BLaER1 treated with 17β-estradiol and CSF1 and Interleukin-3, amounts not matched to agents 10 nM and 100 nM (cell line): ENCODE measurements at regions not wholly inside any gene's neighbourhood (a gene's known extent, or its start where the extent isn't known, plus 50 kb on each side); places are given as distances from the start of the nearest gene placed in this dataset.

Experiments
- H3K27ac ChIP-seq, 11 experiments: shearing (Covaris generic); formaldehyde crosslinking; 2 replicates each; pipeline ENCODE4 v1.8.1; 2022
- H3K27me3 ChIP-seq, 11 experiments: shearing (Covaris generic); formaldehyde crosslinking; 2 replicates each; pipeline ENCODE4 v1.8.1; 2022
- H3K36me3 ChIP-seq, 11 experiments: shearing (Covaris generic); formaldehyde crosslinking; 2 replicates each; pipeline ENCODE4 v1.8.1; 2022
- H3K4me1 ChIP-seq, 10 experiments: shearing (Covaris generic); formaldehyde crosslinking; 2 replicates each; pipeline ENCODE4 v1.8.1; 2022
- H3K4me2 ChIP-seq, 11 experiments: shearing (Covaris generic); formaldehyde crosslinking; 2 replicates each; pipeline ENCODE4 v1.8.1; 2022
- H3K4me3 ChIP-seq, 10 experiments: shearing (Covaris generic); formaldehyde crosslinking; 2 replicates each; pipeline ENCODE4 v1.8.1; 2022
- H3K9ac ChIP-seq, 11 experiments: shearing (Covaris generic); formaldehyde crosslinking; 2 replicates each; pipeline ENCODE4 v1.8.1; 2022
- H3K9me3 ChIP-seq, 11 experiments: shearing (Covaris generic); formaldehyde crosslinking; replicated peaks in 1 of 11; 2 replicates each; pipeline ENCODE4 v1.8.1; 2022
- H4K20me1 ChIP-seq, 11 experiments: shearing (Covaris generic); formaldehyde crosslinking; 2 replicates each; pipeline ENCODE4 v1.8.1; 2022
- Cebpa-rat ChIP-seq, 11 experiments: shearing (Covaris generic); IDR thresholded peaks; 2 replicates each; pipeline ENCODE4 v1.8.1; 2022

DNA sequence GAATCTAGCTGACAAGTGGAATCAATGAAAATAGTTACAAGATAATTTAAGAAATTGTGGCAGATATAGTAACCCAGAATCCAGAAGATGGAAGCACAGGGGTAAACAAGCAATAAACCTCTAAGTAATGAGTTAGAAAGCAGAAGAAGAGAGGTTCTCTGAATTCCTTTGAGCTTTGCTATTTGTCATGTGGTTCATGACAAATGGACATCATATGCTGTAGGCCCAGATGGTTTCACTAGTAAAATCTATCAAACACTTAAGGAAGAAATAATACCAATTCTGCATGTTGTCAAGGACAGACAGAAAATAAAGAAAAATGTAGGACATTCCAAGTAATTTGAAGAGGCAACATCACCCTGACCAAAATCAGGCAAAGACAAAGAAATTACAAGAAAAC is 480.8 kb upstream of the INTU start:
- no peak overlapping the region for H3K27ac ChIP-seq

DNA sequence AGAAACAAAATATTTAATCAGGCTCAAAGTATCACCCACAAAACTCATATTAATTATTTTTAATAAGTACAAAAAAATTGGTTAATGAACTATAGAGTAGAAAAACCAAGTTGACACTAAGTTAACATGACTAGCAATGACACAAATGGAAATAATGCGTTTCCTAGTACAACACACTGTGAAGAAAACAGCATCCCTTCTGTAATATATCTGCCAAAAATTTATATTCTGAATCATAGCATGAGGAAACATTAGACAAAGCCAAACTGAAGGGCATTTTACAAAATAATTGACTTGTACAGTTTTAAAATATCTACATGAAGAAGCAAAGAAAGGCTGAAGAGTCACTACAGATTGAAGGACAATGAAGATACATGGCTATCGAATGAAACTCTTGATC is 477.6 kb upstream of the INTU start:
- H3K27me3 ChIP-seq = no peaks in the 10 kb centered on the region
- H3K27ac ChIP-seq = no peak overlapping the region
- no peak for TF ChIP-seq Cebpa-rat (IDR thresholded peaks at IDR 0.05)
- H3K9me3 ChIP-seq = peaks cover 0 to 15% (median 0%) of the 10 kb centered on the region in 11 experiments; a peak in 6 of 22 replicates
- H4K20me1 ChIP-seq = no peaks in the 10 kb centered on the region
- H3K4me3 ChIP-seq = no peak overlapping the region
- H3K4me2 ChIP-seq = no peak overlapping the region
- H3K36me3 ChIP-seq = no peaks in the 10 kb centered on the region
- H3K9ac ChIP-seq = no peak overlapping the region
- H3K4me1 ChIP-seq = 0 out of 20 replicates have a peak, but pooled peaks cover 0 to 9% (median 0%) of the 10 kb centered on the region in 10 experiments

More for the DNA sequence above, 480.8 kb upstream of the INTU start:
- Histone ChIP-seq H3K36me3 (no peaks in the 10 kb centered on the region), H3K9me3 (peaks cover 0 to 7% (median 0%) of the 10 kb centered on the region in 11 experiments; a peak in 1 of 22 replicates), H3K27me3 (no peaks in the 10 kb centered on the region), H3K4me1 (peaks cover 0 to 6% (median 0%) of the 10 kb centered on the region in 10 experiments; a peak in 1 of 20 replicates), H3K4me3 (no peak overlapping the region), H3K4me2 (no peak overlapping the region), H4K20me1 (no peaks in the 10 kb centered on the region), H3K9ac (no peak overlapping the region)
- no peak for TF ChIP-seq Cebpa-rat (IDR thresholded peaks at IDR 0.05)

DNA sequence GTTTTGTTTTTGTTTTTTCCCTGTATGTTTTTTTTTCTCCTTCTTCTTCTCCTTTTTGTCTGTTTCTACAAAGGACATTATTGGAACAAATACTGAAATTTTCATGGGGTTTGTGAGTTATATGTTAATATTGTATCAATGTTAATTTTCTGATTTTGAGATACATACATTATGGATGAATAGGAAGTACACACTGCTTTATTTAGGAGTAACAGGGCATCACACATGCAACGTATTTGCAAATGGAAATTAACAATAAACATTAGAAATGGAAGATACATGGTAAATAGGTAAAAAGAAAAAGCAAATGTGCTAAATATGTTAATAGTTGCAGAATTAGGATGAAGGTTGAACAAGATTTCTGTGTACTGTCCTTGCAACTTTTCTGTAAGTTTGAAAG is 477.2 kb upstream of the INTU start:
- peaks cover 0 to 11% (median 0%) of the 10 kb centered on the region in 10 experiments; a peak in 1 of 20 replicates for H3K4me1 ChIP-seq
- no peak for TF ChIP-seq Cebpa-rat (IDR thresholded peaks at IDR 0.05)
- no peaks in the 10 kb centered on the region for H3K36me3 ChIP-seq
- no peak overlapping the region for H3K4me2 ChIP-seq
- H4K20me1 ChIP-seq = no peaks in the 10 kb centered on the region
- no peak overlapping the region for H3K4me3 ChIP-seq
- H3K9ac ChIP-seq = no peak overlapping the region
- no peak overlapping the region for H3K27ac ChIP-seq
- H3K9me3 ChIP-seq = peaks cover 0 to 19% (median 2%) of the 10 kb centered on the region in 11 experiments; a peak in 13 of 22 replicates
- H3K27me3 ChIP-seq = no peaks in the 10 kb centered on the region

DNA sequence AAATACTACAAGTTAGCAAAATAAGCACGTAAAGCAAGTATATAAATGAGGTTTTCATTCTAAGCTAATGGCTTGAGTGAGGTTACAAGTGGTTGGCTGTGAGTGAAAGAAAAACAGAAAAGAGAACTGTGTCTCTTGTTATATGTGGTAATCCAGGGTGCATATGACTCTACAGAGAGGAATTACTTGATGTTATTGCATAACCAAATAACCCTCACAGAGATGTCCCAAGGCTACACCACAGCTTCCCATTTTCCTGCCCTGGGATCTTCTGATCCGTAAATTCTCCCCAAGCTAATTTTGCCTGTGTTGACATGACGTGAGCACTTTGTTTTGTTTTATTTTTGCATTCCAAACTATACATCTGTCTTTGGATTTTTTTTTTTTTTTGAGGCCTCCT is 470.0 kb upstream of the INTU start:
- Histone ChIP-seq H3K27me3 (no peaks in the 10 kb centered on the region), H3K9me3 (peaks cover 0 to 28% (median 10%) of the 10 kb centered on the region in 11 experiments; a peak in 13 of 22 replicates), H3K27ac (peak overlapping the region in 7 of 11 experiments; percentile 13 to 92 (median 56); a peak in 11 of 22 replicates), H3K4me1 (peaks cover 0 to 55% (median 2%) of the 10 kb centered on the region in 10 experiments; a peak in 7 of 20 replicates), H3K9ac (peak overlapping the region in 2 of 11 experiments; percentile 59 to 65; a peak in 3 of 22 replicates), H3K4me3 (no peak overlapping the region), H4K20me1 (no peaks in the 10 kb centered on the region), H3K36me3 (no peaks in the 10 kb centered on the region), H3K4me2 (peak overlapping the region in 5 of 11 experiments; percentile 11 to 68 (median 36); a peak in 6 of 22 replicates)
- TF ChIP-seq Cebpa-rat (IDR thresholded peaks at IDR 0.05) = peak in 6 of 11 experiments; percentile 35 to 95 (median 54); a peak in 9 of 22 replicates

DNA sequence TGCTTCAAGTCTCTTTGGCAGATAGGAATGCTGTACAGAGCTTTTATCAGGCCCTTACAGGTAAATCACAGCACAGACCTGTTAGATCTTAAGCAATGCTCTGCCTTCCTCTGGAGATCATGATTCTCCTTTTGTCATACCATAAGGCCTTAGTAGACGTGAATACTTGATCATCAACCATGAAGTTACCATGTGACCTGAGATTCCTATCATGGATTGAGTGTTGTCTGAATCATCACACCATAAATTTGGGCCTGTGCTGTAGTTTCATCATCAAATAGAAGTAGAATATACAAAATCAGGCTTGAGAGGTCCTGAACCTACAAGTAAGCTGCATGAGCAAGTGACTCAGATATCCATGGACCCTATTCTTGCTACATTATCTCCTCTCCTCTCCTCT is 466.8 kb upstream of the INTU start:
- Histone ChIP-seq H3K4me2 (peak overlapping the region in 2 of 11 experiments; percentile 17 to 44; a peak in 1 of 22 replicates), H4K20me1 (no peaks in the 10 kb centered on the region), H3K27ac (no peak overlapping the region), H3K9me3 (peaks cover 0 to 13% (median under 1%) of the 10 kb centered on the region in 11 experiments; a peak in 7 of 22 replicates), H3K9ac (no peak overlapping the region), H3K4me3 (no peak overlapping the region), H3K27me3 (no peaks in the 10 kb centered on the region), H3K4me1 (peaks cover 0 to 40% (median 2%) of the 10 kb centered on the region in 10 experiments; a peak in 7 of 20 replicates), H3K36me3 (no peaks in the 10 kb centered on the region)
- no peak for TF ChIP-seq Cebpa-rat (IDR thresholded peaks at IDR 0.05)

DNA sequence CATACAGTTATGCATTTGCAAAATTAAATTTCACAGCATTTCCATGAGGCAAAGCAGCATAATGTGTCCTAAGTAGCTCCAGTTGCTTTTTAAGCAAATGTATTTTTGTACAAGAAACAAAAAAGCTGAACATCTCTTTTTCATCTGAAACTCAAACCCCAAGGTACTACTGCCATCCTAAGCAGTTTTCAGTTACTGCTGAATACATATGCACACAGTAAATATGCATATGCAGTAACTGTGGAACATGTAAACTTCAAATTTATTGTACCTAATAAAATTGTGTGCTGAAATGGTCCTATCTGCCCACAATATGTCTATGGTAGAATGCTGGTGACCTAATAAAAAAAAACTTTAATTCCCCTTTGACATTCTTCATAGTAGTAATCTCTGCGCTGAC is 458.6 kb upstream of the INTU start:
- Histone ChIP-seq H3K9ac (no peak overlapping the region), H3K4me1 (no peaks in the 10 kb centered on the region), H3K4me2 (no peak overlapping the region), H3K4me3 (no peak overlapping the region), H4K20me1 (no peaks in the 10 kb centered on the region), H3K27me3 (no peaks in the 10 kb centered on the region), H3K9me3 (no peaks in the 10 kb centered on the region), H3K27ac (no peak overlapping the region), H3K36me3 (no peaks in the 10 kb centered on the region)
- TF ChIP-seq Cebpa-rat (IDR thresholded peaks at IDR 0.05) = no peak

DNA sequence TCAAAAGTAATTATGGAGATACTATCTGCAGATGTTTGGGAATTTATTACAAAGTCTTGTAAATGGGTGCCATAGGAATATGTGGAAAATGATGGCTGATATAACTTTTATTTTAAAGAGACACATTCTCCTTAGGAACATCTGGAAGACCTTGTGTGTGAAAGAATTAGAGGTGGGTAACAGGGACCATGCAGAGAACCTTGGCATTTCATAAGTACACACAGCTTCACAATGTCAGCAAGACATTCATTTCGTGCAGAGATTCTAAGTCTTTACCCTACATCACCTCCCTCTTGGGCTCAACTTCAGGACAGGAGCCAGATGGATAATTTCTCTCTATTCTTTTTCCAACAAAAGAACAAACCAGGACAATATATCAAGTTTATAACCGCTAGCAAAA is 458.1 kb upstream of the INTU start:
- H3K4me3 ChIP-seq = no peak overlapping the region
- no peaks in the 10 kb centered on the region for H4K20me1 ChIP-seq
- H3K27ac ChIP-seq = no peak overlapping the region
- H3K4me1 ChIP-seq = no peaks in the 10 kb centered on the region
- no peaks in the 10 kb centered on the region for H3K9me3 ChIP-seq
- H3K36me3 ChIP-seq = no peaks in the 10 kb centered on the region
- no peaks in the 10 kb centered on the region for H3K27me3 ChIP-seq
- no peak overlapping the region for H3K4me2 ChIP-seq
- no peak for TF ChIP-seq Cebpa-rat (IDR thresholded peaks at IDR 0.05)
- H3K9ac ChIP-seq = no peak overlapping the region

DNA sequence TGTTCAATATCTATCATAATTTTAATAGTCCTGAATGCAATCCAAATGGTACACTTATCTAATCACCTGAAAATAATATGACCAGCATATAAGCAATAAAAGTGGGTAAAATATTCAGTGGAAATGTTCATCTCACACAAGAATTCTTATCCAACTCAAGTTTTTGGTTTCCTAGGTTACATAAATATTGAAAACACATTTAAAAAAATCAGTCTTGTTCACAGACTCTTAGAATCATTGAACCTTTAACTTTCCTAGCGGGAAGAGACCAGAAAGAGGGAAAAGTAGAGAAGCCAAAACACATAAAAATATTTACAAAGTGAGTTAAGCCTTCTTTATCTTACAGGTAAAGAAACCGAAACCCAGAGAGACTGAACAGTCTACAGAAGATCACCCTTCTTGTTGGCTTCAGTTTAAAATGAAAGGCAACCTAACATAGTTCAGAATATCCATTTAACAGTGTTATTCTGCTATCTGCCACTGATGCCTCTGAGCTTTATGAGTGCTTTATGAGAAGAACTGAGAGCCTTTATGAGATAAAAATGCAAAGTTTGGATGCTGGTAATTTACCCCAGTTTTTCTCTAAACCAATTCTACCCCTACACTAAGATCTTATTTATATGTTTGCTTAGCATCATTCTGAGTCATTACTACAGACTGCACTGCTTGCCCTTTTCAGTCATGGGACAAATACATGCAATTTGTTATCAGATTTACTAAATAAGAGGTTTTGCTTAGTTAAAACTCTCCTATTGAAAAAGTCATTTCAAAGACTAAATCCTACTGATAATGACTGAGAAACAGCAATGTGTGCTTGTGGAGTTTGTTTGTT is 453.3 kb upstream of the INTU start:
- H3K4me1 ChIP-seq = no peaks in the 10 kb centered on the region
- H3K9me3 ChIP-seq = peaks cover 0 to 14% (median 11%) of the 10 kb centered on the region in 11 experiments; a peak in 16 of 22 replicates
- no peak overlapping the region for H3K27ac ChIP-seq
- H3K9ac ChIP-seq = no peak overlapping the region
- no peaks in the 10 kb centered on the region for H3K36me3 ChIP-seq
- H3K4me3 ChIP-seq = no peak overlapping the region
- H4K20me1 ChIP-seq = no peaks in the 10 kb centered on the region
- TF ChIP-seq Cebpa-rat (IDR thresholded peaks at IDR 0.05) = no peak
- no peak overlapping the region for H3K4me2 ChIP-seq
- no peaks in the 10 kb centered on the region for H3K27me3 ChIP-seq

DNA sequence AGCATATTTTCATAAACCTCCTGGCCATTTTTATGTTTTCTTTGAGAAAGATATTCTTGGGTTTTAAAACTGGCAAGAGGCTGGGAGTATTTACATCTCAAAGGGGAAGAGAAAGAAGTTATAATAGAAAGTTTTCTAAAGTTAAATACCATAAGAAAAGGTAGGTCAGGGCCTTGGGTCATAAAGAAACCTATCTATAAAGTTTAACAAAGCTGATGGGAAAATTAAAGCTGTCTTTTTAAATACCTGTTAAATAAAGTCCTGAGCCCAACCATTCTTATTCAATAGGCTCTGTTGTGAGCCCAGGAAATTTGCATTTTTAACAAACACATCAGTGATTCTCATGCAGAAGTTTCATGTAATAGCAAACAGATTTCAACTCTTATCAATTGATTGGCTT is 451.8 kb upstream of the INTU start:
- Histone ChIP-seq H4K20me1 (no peaks in the 10 kb centered on the region), H3K9me3 (peaks cover 14 to 28% (median 26%) of the 10 kb centered on the region in 11 experiments; a peak in 21 of 22 replicates), H3K27me3 (no peaks in the 10 kb centered on the region), H3K36me3 (no peaks in the 10 kb centered on the region), H3K4me3 (no peak overlapping the region), H3K4me2 (no peak overlapping the region), H3K27ac (no peak overlapping the region), H3K4me1 (no peaks in the 10 kb centered on the region), H3K9ac (no peak overlapping the region)
- TF ChIP-seq Cebpa-rat (IDR thresholded peaks at IDR 0.05) = no peak
